Caco-2 (cell line): ENCODE measurements at regions not wholly inside any gene's neighbourhood (a gene's known extent, or its start where the extent isn't known, plus 50 kb on each side); places are given as distances from the start of the nearest gene placed in this dataset.
"Not testable (repeated sequence)": the region's sequence is repeated elsewhere in the genome, so short reads cannot be mapped to it uniquely, and the experiment has no call there.

ENCODE experiments used
- BruUV-seq: library from RNA; stranded (reverse); fragments of 400-500 nt; replicated peaks from 2 replicates; lab custom pipeline; 2021; lab: Mats Ljungman, UMichigan
- CTCF ChIA-PET: fragments of 300-600 bp; sonication (Branson Sonifier 250); formaldehyde crosslinking; loops from one replicate; lab custom pipeline; 2022; ENCODE audit warnings: antibody characterized with exemption; lab: Charles Lee
- POLR2A ChIA-PET: fragments of 300-600 bp; sonication (Branson Sonifier 250); formaldehyde crosslinking; loops from one replicate; lab custom pipeline; 2022; ENCODE audit warnings: antibody characterized with exemption; lab: Charles Lee
- DNase-seq, 2 experiments: peaks; one replicate each; pipeline versions ENCODE4 v3.0.0 to v3.0.0-alpha.2; 2020 to 2022
- H3K27me3 ChIP-seq: replicated peaks from 2 replicates; pipeline ENCODE4 v1.6.0; 2011; ENCODE audit warnings: low read length; ENCODE audit not compliant: control insufficient read depth, insufficient read depth
- H3K36me3 ChIP-seq: 2 replicates; pipeline ENCODE4 v1.5.1; 2011; ENCODE audit warnings: low read length; ENCODE audit not compliant: control insufficient read depth, insufficient read depth
- H3K4me1 ChIP-seq: fragments of 250-450 bp; sonication (Bioruptor Pico); 2 replicates; pipeline ENCODE4 v1.5.1; 2020; ENCODE audit warnings: mild to moderate bottlenecking
- H3K4me3 ChIP-seq: 2 replicates; pipeline ENCODE4 v1.5.1; 2011; ENCODE audit warnings: low read depth, mild to moderate bottlenecking, control low read depth, low read length
- H3K9me3 ChIP-seq: fragments of 250-450 bp; sonication (Bioruptor Pico); 2 replicates; pipeline ENCODE4 v1.5.1; 2020; ENCODE audit warnings: mild to moderate bottlenecking, moderate library complexity
- H3K27ac Mint-ChIP-seq: one replicate; pipeline ENCODE4 v1.8.0; 2022; ENCODE audit warnings: mixed read lengths; ENCODE audit not compliant: unreplicated experiment
- H3K27me3 Mint-ChIP-seq: one replicate; pipeline ENCODE4 v1.8.0; 2022; ENCODE audit warnings: mixed read lengths; ENCODE audit not compliant: insufficient read depth, unreplicated experiment
- H3K36me3 Mint-ChIP-seq: one replicate; pipeline ENCODE4 v1.8.0; 2022; ENCODE audit warnings: mild to moderate bottlenecking, mixed read lengths; ENCODE audit not compliant: insufficient read depth, unreplicated experiment
- H3K4me1 Mint-ChIP-seq: one replicate; pipeline ENCODE4 v1.8.0; 2022; ENCODE audit warnings: low read depth, mixed read lengths; ENCODE audit not compliant: unreplicated experiment
- H3K4me3 Mint-ChIP-seq: one replicate; pipeline ENCODE4 v1.8.0; 2022; ENCODE audit warnings: mild to moderate bottlenecking, moderate library complexity, mixed read lengths; ENCODE audit not compliant: unreplicated experiment
- H3K9me3 Mint-ChIP-seq: one replicate; pipeline ENCODE4 v1.8.0; 2022; ENCODE audit warnings: mixed read lengths; ENCODE audit not compliant: unreplicated experiment
- CTCF ChIP-seq, 2 experiments: fragments of 200-600 bp in 1 of 2; IDR thresholded peaks; 1 replicate in 1 of 2; 2 replicates in 1 of 2; pipeline versions ENCODE4 v1.5.1 to v1.8.0; 2011 to 2022; ENCODE audit warnings: antibody characterized with exemption in 1 of 2, control low read depth in 1 of 2, inconsistent platforms in 1 of 2, low read depth in 1 of 2, low read length in 1 of 2, mild to moderate bottlenecking in 1 of 2, moderate library complexity in 1 of 2; ENCODE audit not compliant: insufficient read depth in 1 of 2, severe bottlenecking in 1 of 2, unreplicated experiment in 1 of 2
- intact Hi-C: fragments of 100-400 bp; cut with micrococcal nuclease; formaldehyde crosslinking; loops from one replicate; pipeline ENCODE4 v1.10.0; 2022; ENCODE audit not compliant: unreplicated experiment

GRCh38 chr2:147420947-147421675, 423.7 kb upstream of the ACVR2A start:
- Mint-ChIP-seq H3K4me1 (peaks cover 59% of the 10 kb centered on the region), H3K36me3 (peaks cover 6% of the 10 kb centered on the region), H3K4me3 (no peak overlapping the region), H3K27ac (no peak overlapping the region), H3K27me3 (no peaks in the 10 kb centered on the region), H3K9me3 (peaks cover 13% of the 10 kb centered on the region)
- POLR2A ChIA-PET: no interaction called here
- CTCF ChIA-PET: no interaction called here
- DNase-seq: no peak
- no peaks in the 10 kb centered on the region for H3K9me3 ChIP-seq
- no peak overlapping the region for H3K4me3 ChIP-seq
- H3K36me3 ChIP-seq: no peaks in the 10 kb centered on the region
- no peak for TF ChIP-seq CTCF (IDR thresholded peaks at IDR 0.05; ENCODE audit: insufficient read depth in 1 of 2, low read depth in 1 of 2, low read length in 1 of 2, severe bottlenecking in 1 of 2, unreplicated experiment in 1 of 2)
- no peaks in the 10 kb centered on the region for H3K27me3 ChIP-seq
- intact Hi-C loops: no loop called here
- BruUV-seq: no TSS peak
- H3K4me1 ChIP-seq: peaks cover 40% of the 10 kb centered on the region

- CTCF ChIA-PET: no interaction called here
Measured at GRCh38 chr2:147420517-147420916, 424.3 kb upstream of the ACVR2A start.

GRCh38 chr2:147416099-147416498, 428.7 kb upstream of the ACVR2A start:
- intact Hi-C loops: loop anchor here (1.0 kb wide), 5 partner anchors 9 to 511 kb away; no protein-coding TSS in a partner anchor
- Mint-ChIP-seq H3K4me1 (peaks cover 48% of the 10 kb centered on the region), H3K27me3 (no peaks in the 10 kb centered on the region), H3K27ac (peak overlapping the region; percentile 92), H3K4me3 (peak overlapping the region; percentile 54), H3K9me3 (peaks cover 49% of the 10 kb centered on the region), H3K36me3 (peaks cover 15% of the 10 kb centered on the region)
- Histone ChIP-seq H3K36me3 (no peaks in the 10 kb centered on the region), H3K4me3 (no peak overlapping the region), H3K27me3 (no peaks in the 10 kb centered on the region), H3K4me1 (peaks cover 37% of the 10 kb centered on the region), H3K9me3 (no peaks in the 10 kb centered on the region; the same call in 1 of the 2 replicates)
- no TSS peak for BruUV-seq
- DNase-seq: peak in 1 of 2 experiments; percentile 60
- ChIA-PET POLR2A (no interaction called here), CTCF (no interaction called here)
- TF ChIP-seq CTCF (IDR thresholded peaks at IDR 0.05; ENCODE audit: insufficient read depth in 1 of 2, low read depth in 1 of 2, low read length in 1 of 2, severe bottlenecking in 1 of 2, unreplicated experiment in 1 of 2): no peak

More at GRCh38 chr2:147420517-147420916, 424.3 kb upstream of the ACVR2A start:
- no peak for TF ChIP-seq CTCF (IDR thresholded peaks at IDR 0.05; ENCODE audit: insufficient read depth in 1 of 2, low read depth in 1 of 2, low read length in 1 of 2, severe bottlenecking in 1 of 2, unreplicated experiment in 1 of 2)
- H3K9me3 Mint-ChIP-seq: peaks cover 13% of the 10 kb centered on the region
- no TSS peak for BruUV-seq
- peaks cover 57% of the 10 kb centered on the region for H3K4me1 Mint-ChIP-seq
- no peak for DNase-seq
- no peaks in the 10 kb centered on the region for H3K27me3 Mint-ChIP-seq
- H3K36me3 ChIP-seq: no peaks in the 10 kb centered on the region
- no peaks in the 10 kb centered on the region for H3K27me3 ChIP-seq
- POLR2A ChIA-PET: no interaction called here
- H3K4me3 ChIP-seq: no peak overlapping the region
- no peak overlapping the region for H3K4me3 Mint-ChIP-seq
- H3K9me3 ChIP-seq: no peaks in the 10 kb centered on the region
- peaks cover 39% of the 10 kb centered on the region for H3K4me1 ChIP-seq
- peaks cover 6% of the 10 kb centered on the region for H3K36me3 Mint-ChIP-seq
- intact Hi-C loops: no loop called here
- no peak overlapping the region for H3K27ac Mint-ChIP-seq

GRCh38 chr2:147414656-147415055, 430.2 kb upstream of the ACVR2A start:
- Mint-ChIP-seq H3K36me3 (peaks cover 15% of the 10 kb centered on the region), H3K9me3 (peaks cover 58% of the 10 kb centered on the region), H3K4me3 (peak overlapping the region; percentile 31), H3K27ac (peak overlapping the region; percentile 89), H3K4me1 (peaks cover 40% of the 10 kb centered on the region)
- H3K9me3 ChIP-seq, H3K36me3 ChIP-seq, H3K4me3 ChIP-seq, H3K27me3 ChIP-seq, CTCF ChIA-PET, intact Hi-C loops, DNase-seq, H3K27me3 Mint-ChIP-seq, BruUV-seq: not testable (repeated sequence)
- H3K4me1 ChIP-seq: peaks cover 37% of the 10 kb centered on the region
- POLR2A ChIA-PET: interaction anchor here (0.8 kb wide), 1 partner anchor 11 kb away, joined by 4 read pairs; no protein-coding TSS in a partner anchor
